ENCODE measurements at regions not wholly inside any gene's neighbourhood (a gene's known extent, or its start where the extent isn't known, plus 50 kb on each side); places are given as distances from the start of the nearest gene placed in this dataset.

GRCh38 chr5:143729334-143729946 is 82.5 kb upstream of the HMHB1 start:
- DNase-seq, result no peak

- no peak for DNase-seq
These were observed 88.8 kb upstream of the HMHB1 start for GRCh38 chr5:143723159-143723558.

GRCh38 chr5:143721925-143722324 is 90.0 kb upstream of the HMHB1 start:
- DNase-seq, result no peak

GRCh38 chr5:143720689-143721088 is 91.3 kb upstream of the HMHB1 start:
- DNase-seq, result no peak

- no peak for DNase-seq
These were observed 94.6 kb upstream of the HMHB1 start for GRCh38 chr5:143717400-143717799.

GRCh38 chr5:143716881-143717280 is 95.1 kb upstream of the HMHB1 start:
- no peak for DNase-seq

GRCh38 chr5:143715616-143716015 is 96.3 kb upstream of the HMHB1 start:
- no peak for DNase-seq

- no peak for DNase-seq
These were observed 97.3 kb upstream of the HMHB1 start for GRCh38 chr5:143714629-143715028.

GRCh38 chr5:143713047-143714003 is 98.6 kb upstream of the HMHB1 start:
- no peak for DNase-seq

- no peak for DNase-seq
These were observed 103.3 kb upstream of the HMHB1 start for GRCh38 chr5:143708672-143709071.

- DNase-seq, result no peak
These were observed 104.2 kb upstream of the HMHB1 start for GRCh38 chr5:143707806-143708205.

- DNase-seq, result no peak
These were observed 106.6 kb upstream of the HMHB1 start for GRCh38 chr5:143705381-143705780.

- no peak for DNase-seq
These were observed 108.3 kb upstream of the HMHB1 start for GRCh38 chr5:143703659-143704058.

GRCh38 chr5:143701493-143701892 is 110.5 kb upstream of the HMHB1 start:
- DNase-seq, result no peak

GRCh38 chr5:143700994-143701393 is 111.0 kb upstream of the HMHB1 start:
- no peak for DNase-seq

- no peak for DNase-seq
These were observed 112.8 kb upstream of the HMHB1 start for GRCh38 chr5:143699121-143699520.

GRCh38 chr5:143698574-143698973 is 113.4 kb upstream of the HMHB1 start:
- DNase-seq, result no peak

GRCh38 chr5:143696921-143697320 is 115.0 kb upstream of the HMHB1 start:
- DNase-seq, result no peak

- no peak for DNase-seq
These were observed 116.0 kb upstream of the HMHB1 start for GRCh38 chr5:143695941-143696340.

- no peak for DNase-seq
These were observed 116.6 kb upstream of the HMHB1 start for GRCh38 chr5:143695244-143695864.

- DNase-seq, result peak; percentile 11
These were observed 117.6 kb upstream of the HMHB1 start for GRCh38 chr5:143694357-143694756.

GRCh38 chr5:143693651-143694252 is 118.2 kb upstream of the HMHB1 start:
- peak; percentile 11 for DNase-seq

GRCh38 chr5:143692342-143692741 is 119.6 kb upstream of the HMHB1 start:
- DNase-seq, result no peak

GRCh38 chr5:143691945-143692290 is 120.0 kb upstream of the HMHB1 start:
- DNase-seq, result no peak
